GM11168 (cell line): ENCODE measurements at regions not wholly inside any gene's neighbourhood (a gene's known extent, or its start where the extent isn't known, plus 50 kb on each side); places are given as distances from the start of the nearest gene placed in this dataset.
"Not testable (repeated sequence)": the region's sequence is repeated elsewhere in the genome, so short reads cannot be mapped to it uniquely, and the experiment has no call there.

Source experiments
- in situ Hi-C: fragments of 300-500 bp; cut with MboI; formaldehyde crosslinking; loops from one replicate; pipeline ENCODE4 v1.12.0; 2022; ENCODE audit warnings: low sequenced_read_pairs; ENCODE audit not compliant: unreplicated experiment

DNA sequence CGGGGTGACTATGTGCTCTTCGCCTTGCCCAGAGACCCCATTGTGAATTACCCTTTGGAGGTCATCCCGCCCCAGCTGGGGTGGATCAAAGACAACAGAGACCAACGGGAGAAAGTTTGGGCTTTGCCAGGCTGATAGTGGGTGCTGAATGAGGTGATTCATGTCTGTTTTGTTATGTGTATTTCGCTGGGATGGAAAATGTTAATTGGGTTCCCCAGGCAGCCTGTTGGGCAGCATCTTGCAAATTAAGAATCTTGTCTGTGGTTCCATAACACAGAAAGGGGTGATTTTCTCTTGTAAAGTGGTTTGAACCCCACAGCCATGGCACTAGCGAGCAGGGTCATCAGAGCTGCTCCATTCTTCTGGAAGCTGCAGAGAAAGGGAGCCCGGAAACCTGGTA lies 63.1 kb upstream of the UNC93A start:
- in situ Hi-C loops, result no loop called here

DNA sequence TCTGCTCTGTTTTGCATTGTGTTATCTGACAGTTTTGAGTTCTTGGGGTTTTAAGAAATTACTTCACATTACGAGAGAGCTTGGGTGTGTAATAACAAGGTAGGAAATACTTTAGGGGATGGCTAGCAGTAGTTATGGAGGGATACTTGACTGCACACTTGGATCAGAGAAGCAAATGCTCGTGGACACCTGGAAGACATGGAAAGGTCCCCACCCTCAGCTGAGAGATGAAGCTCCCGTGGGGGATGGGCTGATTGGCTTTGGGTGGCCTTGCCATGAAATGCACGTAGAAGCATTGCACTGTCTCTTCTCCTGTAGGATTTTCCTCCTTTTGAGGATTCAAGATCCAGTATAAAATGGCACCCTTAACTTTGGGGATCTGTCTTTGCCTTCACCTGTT lies 61.5 kb upstream of the UNC93A start:
- in situ Hi-C loops, result no loop called here

DNA sequence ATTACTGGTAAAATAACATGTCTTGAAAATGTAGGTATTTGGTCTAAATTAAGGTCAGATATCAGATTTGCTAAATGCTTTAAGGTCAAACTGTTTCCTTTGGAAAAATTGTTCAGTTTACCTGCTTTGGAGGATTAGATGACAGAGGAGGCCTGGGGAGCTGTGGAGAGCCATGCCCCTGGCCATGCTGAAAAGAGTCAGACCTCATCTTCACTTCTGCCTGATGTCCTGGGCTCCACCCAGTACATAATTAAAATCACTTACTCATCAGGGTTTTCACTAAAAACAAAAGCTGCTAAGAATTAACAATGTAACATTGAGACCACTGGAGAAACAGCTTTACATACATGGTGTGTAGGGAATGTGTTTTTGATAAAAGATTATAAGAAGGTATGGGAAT lies 60.8 kb upstream of the UNC93A start:
- in situ Hi-C loops, result loop anchor here (5.0 kb wide), 1 partner anchor 47 kb away; no protein-coding TSS in a partner anchor

DNA sequence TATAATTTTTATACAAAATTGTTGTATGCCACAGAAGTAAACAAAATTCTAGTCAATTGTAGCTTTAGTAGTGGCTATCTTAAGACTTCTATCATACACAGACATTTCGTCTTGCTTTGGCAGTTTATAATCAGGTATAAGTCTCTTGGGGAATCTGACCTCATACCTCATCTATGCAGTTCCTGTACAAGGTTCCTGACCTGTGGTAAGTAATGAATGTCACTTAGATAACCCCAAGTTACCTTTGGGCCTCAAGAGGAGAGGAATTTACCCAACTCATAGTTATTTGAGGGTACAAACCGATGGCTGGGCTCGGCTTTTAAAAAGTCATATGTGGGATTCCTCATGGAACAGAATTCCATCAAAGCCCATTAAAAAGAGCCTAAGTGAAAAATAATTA lies 58.8 kb upstream of the UNC93A start:
- in situ Hi-C loops, result loop anchor here (5.0 kb wide), 1 partner anchor 45 kb away; no protein-coding TSS in a partner anchor

DNA sequence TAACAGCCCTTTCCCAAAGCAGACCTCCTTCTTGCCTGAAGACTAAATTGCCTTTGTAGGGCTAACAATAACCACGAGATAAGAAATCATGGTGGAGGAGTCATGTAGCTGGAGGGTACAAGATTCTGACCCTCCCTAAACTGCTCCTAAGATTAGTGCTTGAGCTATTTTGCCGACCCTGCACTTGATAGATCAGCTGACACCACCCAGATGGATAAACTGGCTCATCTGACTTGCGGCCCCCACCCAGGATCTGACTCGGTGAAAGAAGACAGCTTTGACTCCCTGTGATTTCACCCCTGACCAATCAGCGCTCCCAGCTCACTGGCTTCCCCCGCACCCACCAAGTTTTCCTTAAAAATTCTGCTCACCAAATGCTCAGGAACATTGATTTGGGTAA lies 57.6 kb upstream of the UNC93A start:
- in situ Hi-C loops, result loop anchor here (5.0 kb wide), 1 partner anchor 44 kb away; no protein-coding TSS in a partner anchor

DNA sequence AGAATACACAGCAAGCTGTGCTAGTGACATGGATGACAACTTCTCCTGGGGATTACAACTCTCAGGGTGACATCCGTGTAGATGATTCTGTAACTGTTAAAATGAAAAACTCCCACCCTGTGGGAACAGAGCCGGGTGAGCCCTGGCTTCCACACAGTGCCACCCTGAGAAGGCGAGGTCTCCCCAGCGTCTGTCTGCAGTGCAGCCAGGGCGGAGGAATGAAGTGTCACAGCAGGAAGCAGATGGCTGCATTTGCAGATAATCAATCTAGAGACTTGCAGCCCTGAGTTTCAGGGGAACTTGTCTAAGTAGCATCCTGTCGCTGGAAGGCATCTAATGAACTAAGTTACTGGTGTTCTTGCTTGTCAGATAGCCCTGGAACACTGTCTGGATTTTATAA lies 56.5 kb upstream of the UNC93A start:
- in situ Hi-C loops, result loop anchor here (5.0 kb wide), 1 partner anchor 43 kb away; no protein-coding TSS in a partner anchor

DNA sequence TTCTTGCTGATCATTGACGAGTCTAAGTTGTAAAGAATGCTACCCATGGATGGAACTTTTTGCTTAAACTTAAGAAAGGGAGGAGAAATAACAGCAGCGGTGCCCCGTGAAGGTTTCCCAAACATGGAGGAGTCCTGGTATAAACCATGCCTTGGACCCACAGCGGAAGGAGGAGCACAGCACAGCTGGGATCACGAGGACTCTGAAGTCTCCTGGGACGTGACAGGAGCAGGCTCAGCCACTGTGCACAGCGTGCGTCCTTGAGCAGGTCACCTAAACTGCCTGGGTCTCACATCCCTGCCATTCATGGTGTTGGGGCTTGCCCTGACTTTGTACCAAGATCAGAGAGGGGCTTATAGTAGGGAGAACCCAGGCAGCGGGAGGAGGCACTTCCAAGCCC lies 56.1 kb upstream of the UNC93A start:
- in situ Hi-C loops, result no loop called here

DNA sequence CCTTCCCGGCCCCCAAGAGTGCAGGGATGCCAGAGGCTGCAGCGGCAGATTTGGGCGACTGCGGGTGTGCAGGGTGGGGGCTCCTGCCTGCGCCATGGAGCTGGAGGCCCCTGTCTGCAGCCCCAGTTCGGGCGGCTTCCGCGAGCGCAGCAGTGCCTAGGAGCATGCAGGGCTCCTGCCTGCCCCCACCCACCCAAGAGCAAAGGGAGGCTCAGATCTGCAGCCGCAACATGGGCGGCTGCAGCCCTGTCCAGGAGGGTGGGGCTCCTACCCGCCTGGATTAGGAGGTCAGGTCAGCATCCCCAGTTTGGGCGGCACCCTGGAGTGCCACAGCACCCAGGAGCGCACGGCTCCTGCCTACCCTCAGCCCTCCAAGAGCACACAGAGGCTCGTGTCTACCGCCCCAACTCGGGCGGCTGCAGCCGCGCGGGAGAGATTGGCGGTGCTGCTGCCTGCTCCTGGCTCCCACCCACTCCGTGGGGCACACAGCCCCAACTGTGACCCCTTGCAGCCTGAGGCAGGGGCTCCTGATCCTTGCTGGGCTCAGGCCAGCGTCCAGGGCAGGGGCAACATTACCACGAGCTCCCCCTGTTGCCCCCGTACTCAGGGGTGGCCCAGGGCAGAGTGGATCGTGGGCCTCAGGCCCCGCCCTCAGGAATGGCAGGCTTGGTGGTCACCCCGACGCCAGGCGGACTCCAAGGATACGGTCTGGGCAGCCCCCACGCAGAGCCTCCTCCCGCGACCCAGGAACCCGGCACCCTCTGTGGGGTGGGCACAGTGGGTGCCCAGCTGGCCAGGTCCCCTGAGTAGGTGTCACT lies 55.5 kb upstream of the UNC93A start:
- in situ Hi-C loops, result no loop called here

DNA sequence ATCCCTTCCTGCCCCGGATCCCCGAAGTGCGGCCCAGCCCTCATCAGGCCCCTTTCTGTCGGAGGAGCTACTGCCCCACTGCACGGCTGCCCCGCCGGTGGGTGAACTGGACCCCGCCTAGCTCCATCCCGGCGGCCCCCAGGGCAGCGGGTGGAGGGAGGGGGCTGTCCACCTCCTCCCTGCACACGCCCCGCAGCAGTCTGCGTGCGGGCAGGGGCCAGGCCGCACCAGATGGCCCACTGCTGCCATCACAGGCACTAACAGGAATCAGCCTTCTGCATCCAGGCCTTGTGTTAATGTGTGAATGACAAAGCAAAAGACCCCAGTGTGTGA lies 54.9 kb upstream of the UNC93A start:
- in situ Hi-C loops, result no loop called here

DNA sequence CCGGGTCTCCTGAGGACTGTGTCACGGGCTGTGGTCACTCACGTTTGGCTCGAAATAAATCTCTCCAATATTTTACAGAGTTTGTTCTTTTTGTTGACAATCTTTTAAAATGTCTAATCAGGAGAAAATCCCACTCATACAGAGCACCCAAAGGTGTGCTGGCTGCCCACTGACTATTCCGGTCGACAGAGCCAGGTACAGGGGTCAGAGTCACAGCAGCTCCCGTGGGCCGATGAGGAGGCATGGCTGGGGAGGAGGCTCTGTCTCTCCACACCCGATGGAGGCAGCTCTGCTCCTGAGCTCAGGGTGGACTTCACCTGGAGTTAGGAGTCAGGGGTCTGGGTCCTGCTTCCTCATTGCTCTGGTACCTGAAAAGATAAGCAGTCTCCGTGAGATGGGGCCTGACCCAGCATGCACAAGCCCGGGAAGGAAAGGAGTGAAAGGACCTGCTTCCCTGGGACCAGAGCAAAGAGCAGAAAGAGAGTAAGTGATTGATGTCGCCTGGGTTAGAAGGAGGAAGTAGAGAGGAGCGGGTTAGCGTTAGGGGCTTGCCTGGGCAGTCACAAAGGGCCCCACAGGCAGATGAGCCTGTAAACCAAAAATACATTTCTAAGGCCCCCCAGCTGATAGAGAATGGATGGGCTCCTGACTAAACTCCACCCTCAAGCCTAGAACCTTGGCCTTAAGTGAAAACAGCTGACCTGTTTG lies 53.5 kb upstream of the UNC93A start:
- in situ Hi-C loops, result no loop called here

DNA sequence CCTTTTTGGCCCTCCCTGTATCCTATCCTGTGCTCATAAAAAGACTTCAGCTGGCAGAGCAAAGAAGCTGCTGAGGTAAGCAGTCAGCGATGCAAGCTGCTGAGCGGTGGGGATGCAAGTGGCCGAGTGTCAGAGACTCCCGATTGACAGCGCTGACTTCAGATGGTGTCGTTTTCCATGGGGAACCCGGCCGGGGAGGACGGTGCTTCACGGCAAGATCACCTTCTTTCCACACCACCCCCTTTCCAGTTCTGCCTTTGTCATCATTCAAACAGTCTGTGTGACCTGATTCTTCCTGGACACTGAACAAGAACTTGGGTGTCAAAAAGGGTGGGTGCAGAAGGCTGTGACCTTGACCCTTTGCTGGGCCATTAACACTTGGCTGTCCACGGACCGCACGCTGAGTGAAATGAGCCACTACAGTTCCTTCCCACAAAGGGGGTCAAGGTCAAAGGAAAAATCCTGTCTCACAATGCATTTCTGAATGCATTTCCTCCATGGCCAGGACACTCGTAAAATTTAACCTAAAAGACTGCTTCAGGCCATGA lies 52.9 kb upstream of the UNC93A start:
- in situ Hi-C loops, result no loop called here

DNA sequence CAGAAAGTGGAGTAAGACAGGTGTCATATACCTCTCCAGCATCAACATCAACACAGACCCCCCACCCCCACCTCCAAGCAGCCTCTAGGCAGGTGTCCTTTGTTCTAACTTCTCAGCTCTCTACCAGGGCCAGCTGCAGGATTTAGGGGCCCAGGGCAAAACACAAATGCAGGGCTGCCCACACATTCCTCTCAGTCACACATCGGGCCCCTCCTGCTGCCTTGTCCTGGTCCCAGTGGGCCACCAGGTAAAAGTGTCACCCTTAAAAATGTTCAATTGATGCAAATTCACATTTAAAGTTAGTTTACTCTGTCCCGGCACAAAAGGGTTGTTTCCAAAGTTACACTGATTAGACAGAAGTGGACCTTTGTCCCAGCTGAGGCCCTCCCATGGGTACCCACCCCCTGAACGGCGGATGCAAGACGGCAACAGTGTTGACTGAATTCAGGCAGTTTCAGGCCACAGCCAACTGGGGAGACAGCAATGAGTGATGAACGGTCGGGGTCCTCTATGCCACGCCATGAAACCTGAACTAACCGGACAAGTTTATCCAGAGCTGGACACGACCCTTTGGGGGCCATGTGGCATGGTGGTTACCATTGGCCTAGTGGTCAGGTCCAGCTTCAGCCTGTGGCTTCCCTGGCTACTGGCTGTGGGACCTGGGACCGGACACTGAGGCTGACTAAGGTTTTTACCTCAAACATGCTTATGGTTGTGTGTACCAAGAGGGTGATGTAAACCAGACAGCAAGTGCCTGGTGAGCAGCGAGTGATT lies 52.2 kb upstream of the UNC93A start:
- in situ Hi-C loops, result no loop called here

DNA sequence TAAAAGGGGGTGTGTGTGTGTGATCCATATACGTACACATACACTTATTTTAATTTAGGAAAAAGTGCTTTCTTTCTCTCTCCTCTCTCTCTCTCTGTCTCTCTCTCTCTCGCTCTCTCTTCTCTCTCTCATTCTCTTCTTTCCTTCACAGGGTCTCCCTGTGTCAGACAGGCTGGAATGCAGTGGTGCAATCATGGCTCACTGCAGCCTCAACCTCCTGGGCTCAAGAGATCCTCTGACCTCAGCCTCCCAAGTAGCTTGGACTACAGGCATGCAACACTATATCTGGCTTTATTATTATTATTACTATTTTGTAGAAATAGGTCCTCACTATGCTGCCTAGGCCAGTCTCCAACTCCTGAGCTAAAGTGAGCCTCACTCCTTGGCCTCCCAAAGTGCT lies 51.6 kb upstream of the UNC93A start:
- in situ Hi-C loops, result not testable (repeated sequence)

DNA sequence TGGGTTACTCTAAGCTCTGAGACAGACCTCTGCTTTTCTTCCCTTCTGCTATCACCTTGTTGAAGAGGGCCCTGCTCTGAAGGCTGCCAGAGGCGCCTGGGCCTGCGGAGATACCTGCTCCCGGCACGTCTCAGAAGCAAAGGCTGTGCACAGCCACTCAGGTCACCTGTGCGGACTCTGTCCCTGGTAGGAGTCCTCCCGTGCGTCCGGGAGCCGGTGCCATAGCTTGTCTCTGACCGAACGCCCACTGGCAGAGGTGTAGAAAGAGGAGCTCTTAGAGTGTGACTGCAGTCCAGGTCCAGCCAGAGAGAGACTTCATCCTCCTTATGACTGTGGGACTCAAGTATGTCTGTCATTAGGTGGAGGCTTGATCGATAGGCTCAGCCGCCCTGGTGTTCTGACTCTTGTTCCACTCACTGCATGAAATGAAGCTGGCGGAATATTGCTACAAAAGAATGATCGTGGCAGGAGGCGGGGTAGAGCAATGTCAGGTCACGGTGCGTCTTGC lies 51.0 kb upstream of the UNC93A start:
- in situ Hi-C loops, result no loop called here
